GM23338 (cell line): ENCODE measurements at regions not wholly inside any gene's neighbourhood (a gene's known extent, or its start where the extent isn't known, plus 50 kb on each side); places are given as distances from the start of the nearest gene placed in this dataset.

Source experiments
- TF ChIP-seq, protein P1 (sequence below): IDR thresholded peaks from 2 replicates; pipeline ENCODE4 v1.6.1; 2016; ENCODE audit warnings: antibody characterized with exemption
- TF ChIP-seq, protein P2 (sequence below): IDR thresholded peaks from one replicate; pipeline ENCODE4 v1.6.1; 2018; ENCODE audit warnings: antibody characterized with exemption; ENCODE audit not compliant: unreplicated experiment
- TF ChIP-seq, protein P3 (sequence below), 2 experiments: fragments of 200-600 bp in 1 of 2; sonication (generic) in 1 of 2; conservative IDR thresholded peaks; 2 replicates each; pipeline versions ENCODE4 v1.5.1 to v1.6.1; 2016 to 2017; ENCODE audit warnings: antibody characterized with exemption in 2 of 2, low read depth in 2 of 2, mild to moderate bottlenecking in 2 of 2, moderate library complexity in 1 of 2

DNA sequence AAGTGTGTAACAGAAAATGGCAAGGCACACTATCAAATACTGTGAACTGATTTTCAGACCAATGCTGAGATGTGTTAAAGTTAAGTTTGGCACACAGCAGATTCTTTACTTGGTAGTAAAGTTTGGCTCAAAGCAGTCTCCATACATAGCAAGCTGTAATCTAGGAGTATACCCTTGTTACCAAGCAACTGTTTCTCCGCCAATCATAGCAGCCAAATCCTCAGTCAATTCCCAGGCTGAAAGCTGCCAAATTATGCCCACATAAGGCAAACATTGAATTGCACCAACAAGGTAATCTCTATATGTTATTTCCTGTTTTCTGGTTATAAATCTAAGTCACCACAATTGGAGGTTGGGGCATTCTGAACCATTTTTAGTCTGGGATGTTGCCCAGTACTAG, 345.7 kb downstream of the DEPDC1B start:
- TF ChIP-seq, protein P1, sequence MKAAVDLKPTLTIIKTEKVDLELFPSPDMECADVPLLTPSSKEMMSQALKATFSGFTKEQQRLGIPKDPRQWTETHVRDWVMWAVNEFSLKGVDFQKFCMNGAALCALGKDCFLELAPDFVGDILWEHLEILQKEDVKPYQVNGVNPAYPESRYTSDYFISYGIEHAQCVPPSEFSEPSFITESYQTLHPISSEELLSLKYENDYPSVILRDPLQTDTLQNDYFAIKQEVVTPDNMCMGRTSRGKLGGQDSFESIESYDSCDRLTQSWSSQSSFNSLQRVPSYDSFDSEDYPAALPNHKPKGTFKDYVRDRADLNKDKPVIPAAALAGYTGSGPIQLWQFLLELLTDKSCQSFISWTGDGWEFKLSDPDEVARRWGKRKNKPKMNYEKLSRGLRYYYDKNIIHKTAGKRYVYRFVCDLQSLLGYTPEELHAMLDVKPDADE = no peak
- TF ChIP-seq, protein P2, sequence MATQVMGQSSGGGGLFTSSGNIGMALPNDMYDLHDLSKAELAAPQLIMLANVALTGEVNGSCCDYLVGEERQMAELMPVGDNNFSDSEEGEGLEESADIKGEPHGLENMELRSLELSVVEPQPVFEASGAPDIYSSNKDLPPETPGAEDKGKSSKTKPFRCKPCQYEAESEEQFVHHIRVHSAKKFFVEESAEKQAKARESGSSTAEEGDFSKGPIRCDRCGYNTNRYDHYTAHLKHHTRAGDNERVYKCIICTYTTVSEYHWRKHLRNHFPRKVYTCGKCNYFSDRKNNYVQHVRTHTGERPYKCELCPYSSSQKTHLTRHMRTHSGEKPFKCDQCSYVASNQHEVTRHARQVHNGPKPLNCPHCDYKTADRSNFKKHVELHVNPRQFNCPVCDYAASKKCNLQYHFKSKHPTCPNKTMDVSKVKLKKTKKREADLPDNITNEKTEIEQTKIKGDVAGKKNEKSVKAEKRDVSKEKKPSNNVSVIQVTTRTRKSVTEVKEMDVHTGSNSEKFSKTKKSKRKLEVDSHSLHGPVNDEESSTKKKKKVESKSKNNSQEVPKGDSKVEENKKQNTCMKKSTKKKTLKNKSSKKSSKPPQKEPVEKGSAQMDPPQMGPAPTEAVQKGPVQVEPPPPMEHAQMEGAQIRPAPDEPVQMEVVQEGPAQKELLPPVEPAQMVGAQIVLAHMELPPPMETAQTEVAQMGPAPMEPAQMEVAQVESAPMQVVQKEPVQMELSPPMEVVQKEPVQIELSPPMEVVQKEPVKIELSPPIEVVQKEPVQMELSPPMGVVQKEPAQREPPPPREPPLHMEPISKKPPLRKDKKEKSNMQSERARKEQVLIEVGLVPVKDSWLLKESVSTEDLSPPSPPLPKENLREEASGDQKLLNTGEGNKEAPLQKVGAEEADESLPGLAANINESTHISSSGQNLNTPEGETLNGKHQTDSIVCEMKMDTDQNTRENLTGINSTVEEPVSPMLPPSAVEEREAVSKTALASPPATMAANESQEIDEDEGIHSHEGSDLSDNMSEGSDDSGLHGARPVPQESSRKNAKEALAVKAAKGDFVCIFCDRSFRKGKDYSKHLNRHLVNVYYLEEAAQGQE = no peak
- TF ChIP-seq, protein P3, sequence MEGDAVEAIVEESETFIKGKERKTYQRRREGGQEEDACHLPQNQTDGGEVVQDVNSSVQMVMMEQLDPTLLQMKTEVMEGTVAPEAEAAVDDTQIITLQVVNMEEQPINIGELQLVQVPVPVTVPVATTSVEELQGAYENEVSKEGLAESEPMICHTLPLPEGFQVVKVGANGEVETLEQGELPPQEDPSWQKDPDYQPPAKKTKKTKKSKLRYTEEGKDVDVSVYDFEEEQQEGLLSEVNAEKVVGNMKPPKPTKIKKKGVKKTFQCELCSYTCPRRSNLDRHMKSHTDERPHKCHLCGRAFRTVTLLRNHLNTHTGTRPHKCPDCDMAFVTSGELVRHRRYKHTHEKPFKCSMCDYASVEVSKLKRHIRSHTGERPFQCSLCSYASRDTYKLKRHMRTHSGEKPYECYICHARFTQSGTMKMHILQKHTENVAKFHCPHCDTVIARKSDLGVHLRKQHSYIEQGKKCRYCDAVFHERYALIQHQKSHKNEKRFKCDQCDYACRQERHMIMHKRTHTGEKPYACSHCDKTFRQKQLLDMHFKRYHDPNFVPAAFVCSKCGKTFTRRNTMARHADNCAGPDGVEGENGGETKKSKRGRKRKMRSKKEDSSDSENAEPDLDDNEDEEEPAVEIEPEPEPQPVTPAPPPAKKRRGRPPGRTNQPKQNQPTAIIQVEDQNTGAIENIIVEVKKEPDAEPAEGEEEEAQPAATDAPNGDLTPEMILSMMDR (conservative IDR thresholded peaks at IDR 0.05; ENCODE audit: low read depth in 2 of 2) = no peak
